GM12891 (cell line): ENCODE measurements at regions not wholly inside any gene's neighbourhood (a gene's known extent, or its start where the extent isn't known, plus 50 kb on each side); places are given as distances from the start of the nearest gene placed in this dataset.

Experiments used
- PAX5 ChIP-seq: IDR thresholded peaks from 2 replicates; pipeline ENCODE4 v1.6.1; 2011; ENCODE audit warnings: low read length, moderate library complexity, mild to moderate bottlenecking; ENCODE audit not compliant: insufficient read depth, severe bottlenecking
- POLR2A ChIP-seq: IDR thresholded peaks from 2 replicates; pipeline ENCODE4 v1.6.1; 2011; ENCODE audit warnings: low read depth, low read length, control low read depth
- POLR2AphosphoS5 ChIP-seq: IDR thresholded peaks from 2 replicates; pipeline ENCODE4 v1.6.1; 2011; ENCODE audit warnings: low read depth, low read length, control low read depth
- POU2F2 ChIP-seq: IDR thresholded peaks from 2 replicates; pipeline ENCODE4 v1.6.1; 2011; ENCODE audit warnings: low read depth, mild to moderate bottlenecking, control low read depth, low read length, moderate library complexity
- TAF1 ChIP-seq: IDR thresholded peaks from 2 replicates; pipeline ENCODE4 v1.6.1; 2011; ENCODE audit warnings: low read depth, low read length, control low read depth

DNA sequence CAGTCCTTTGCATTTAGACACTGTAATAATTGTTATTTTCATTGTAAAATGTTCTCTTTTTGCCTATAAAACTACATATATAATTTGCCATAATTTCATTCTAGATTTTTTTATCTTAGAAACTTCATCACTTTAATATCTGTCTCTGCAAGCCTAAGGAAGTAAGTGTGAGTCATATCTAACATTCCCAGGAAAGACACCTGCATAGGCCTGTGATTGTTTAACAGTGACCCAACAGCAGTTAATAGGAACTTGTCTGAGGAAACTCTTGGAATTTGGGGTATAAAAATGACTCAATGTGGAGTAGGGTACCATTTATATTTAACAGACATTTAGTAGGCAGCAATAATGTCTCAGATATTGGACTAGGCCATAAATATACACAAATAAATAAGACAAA, 229.2 kb upstream of the FAM174A start:
- TF ChIP-seq POLR2AphosphoS5 (no peak), POLR2A (no peak), TAF1 (no peak), POU2F2 (no peak), PAX5 (no peak)
